Keratinocyte (primary cell): ENCODE measurements at regions not wholly inside any gene's neighbourhood (a gene's known extent, or its start where the extent isn't known, plus 50 kb on each side); places are given as distances from the start of the nearest gene placed in this dataset.

ENCODE experiments used
- DNase-seq: peaks from one replicate; pipeline ENCODE4 v3.0.0-alpha.2; 2011; ENCODE audit warnings: low read depth, missing footprints, low spot score
- FAIRE-seq: peaks from 2 replicates; lab custom pipeline; 2011; peaks lifted over from hg19 to GRCh38; lab: Jason Lieb, UNC
- H2AFZ ChIP-seq: 2 replicates; pipeline ENCODE4 v1.6.0; 2012; ENCODE audit warnings: low read length, control low read depth, inconsistent platforms; ENCODE audit not compliant: control insufficient read depth
- H3K27ac ChIP-seq: 2 replicates; pipeline ENCODE4 v1.5.1; 2011; ENCODE audit warnings: low read length; ENCODE audit not compliant: control insufficient read depth, insufficient read depth
- H3K27me3 ChIP-seq: 3 replicates; pipeline ENCODE4 v1.6.0; 2011; ENCODE audit warnings: low read length; ENCODE audit not compliant: control insufficient read depth, insufficient read depth; ENCODE audit errors: extremely low read depth
- H3K36me3 ChIP-seq, 2 experiments: 2 replicates in 1 of 2; 3 replicates in 1 of 2; pipeline ENCODE4 v1.5.1; 2011; ENCODE audit warnings: low read length in 2 of 2, mild to moderate bottlenecking in 1 of 2; ENCODE audit not compliant: control insufficient read depth in 2 of 2, insufficient read depth in 2 of 2; ENCODE audit errors: extremely low read depth in 1 of 2
- H3K4me1 ChIP-seq: 3 replicates; pipeline ENCODE4 v1.5.1; 2011; ENCODE audit warnings: low read length; ENCODE audit not compliant: control insufficient read depth, insufficient read depth; ENCODE audit errors: extremely low read depth
- H3K4me2 ChIP-seq: 3 replicates; pipeline ENCODE4 v1.6.0; 2011; ENCODE audit warnings: low read depth, low read length; ENCODE audit not compliant: control insufficient read depth, insufficient read depth; ENCODE audit errors: extremely low read depth
- H3K4me3 ChIP-seq, 3 experiments: fragments of 200-600 bp in 1 of 3; sonication (generic) in 1 of 3; 2 replicates in 2 of 3; 3 replicates in 1 of 3; pipeline ENCODE4 v1.5.1; 2011 to 2016; ENCODE audit warnings: low read length in 3 of 3, mild to moderate bottlenecking in 3 of 3, control low read depth in 2 of 3, inconsistent platforms in 1 of 3, low read depth in 1 of 3, mixed read lengths in 1 of 3, mixed run types in 1 of 3, moderate library complexity in 1 of 3; ENCODE audit not compliant: control insufficient read depth in 2 of 3, insufficient read depth in 2 of 3; ENCODE audit errors: extremely low read depth in 1 of 3
- H3K79me2 ChIP-seq: 2 replicates; pipeline ENCODE4 v1.6.0; 2012; ENCODE audit warnings: low read length; ENCODE audit not compliant: control insufficient read depth, insufficient read depth
- H3K9ac ChIP-seq: 3 replicates; pipeline ENCODE4 v1.6.0; 2011; ENCODE audit warnings: low read length; ENCODE audit not compliant: control insufficient read depth, insufficient read depth; ENCODE audit errors: extremely low read depth
- H3K9me1 ChIP-seq: 3 replicates; pipeline ENCODE4 v1.6.0; 2011; ENCODE audit warnings: low read length; ENCODE audit not compliant: control insufficient read depth, insufficient read depth; ENCODE audit errors: extremely low read depth
- H3K9me3 ChIP-seq: 2 replicates; pipeline ENCODE4 v1.5.1; 2012; ENCODE audit warnings: low read depth, low read length; ENCODE audit not compliant: control insufficient read depth
- H4K20me1 ChIP-seq: 3 replicates; pipeline ENCODE4 v1.6.0; 2011; ENCODE audit warnings: low read length; ENCODE audit not compliant: control insufficient read depth, insufficient read depth; ENCODE audit errors: extremely low read depth
- CTCF ChIP-seq, 3 experiments: IDR thresholded peaks in 1 of 3; conservative IDR thresholded peaks in 1 of 3; optimal IDR thresholded peaks in 1 of 3; 2 replicates in 2 of 3; 3 replicates in 1 of 3; pipeline versions ENCODE3 to v1.5.1; 2011; ENCODE audit warnings: low read length in 3 of 3, mild to moderate bottlenecking in 3 of 3, moderate library complexity in 2 of 3, control low read depth in 1 of 3, inconsistent platforms in 1 of 3; ENCODE audit not compliant: insufficient read depth in 2 of 3; ENCODE audit errors: extremely low read depth in 1 of 3
- EZH2 ChIP-seq: IDR thresholded peaks from one replicate; pipeline ENCODE4 v1.6.1; 2012; ENCODE audit warnings: inconsistent platforms, mild to moderate bottlenecking, low read length, moderate library complexity
- dilution Hi-C: fragments of 300-500 bp; cut with MboI; formaldehyde crosslinking; loops from one replicate; pipeline ENCODE4 v1.7.0; 2020; ENCODE audit warnings: low sequenced_read_pairs; ENCODE audit not compliant: extremely low pct_ligation_motif_present

- Histone ChIP-seq H2AFZ (no peak overlapping the region), H4K20me1 (no peaks in the 10 kb centered on the region), H3K79me2 (no peaks in the 10 kb centered on the region), H3K27ac (no peak overlapping the region), H3K4me2 (no peak overlapping the region), H3K9me3 (no peaks in the 10 kb centered on the region), H3K36me3 (no peaks in the 10 kb centered on the region), H3K4me1 (no peaks in the 10 kb centered on the region), H3K27me3 (no peaks in the 10 kb centered on the region), H3K4me3 (no peak overlapping the region), H3K9ac (no peak overlapping the region), H3K9me1 (no peaks in the 10 kb centered on the region)
- FAIRE-seq (no peak), DNase-seq (no peak)
- dilution Hi-C loops: no loop called here
- no peak for TF ChIP-seq CTCF (optimal IDR thresholded peaks at IDR 0.05 in 1 of 3, IDR thresholded peaks at IDR 0.05 in 1 of 3, conservative IDR thresholded peaks at IDR 0.05 in 1 of 3; ENCODE audit: extremely low read depth in 1 of 3, insufficient read depth in 2 of 3, low read length in 3 of 3)
- TF ChIP-seq EZH2: no peak
Measured at GRCh38 chr2:67180841-67181240, 216.3 kb upstream of the ETAA1 start.

- H3K36me3 ChIP-seq: no peaks in the 10 kb centered on the region
- no peak for FAIRE-seq
- no peak overlapping the region for H3K27ac ChIP-seq
- H3K9ac ChIP-seq: no peak overlapping the region
- H3K4me2 ChIP-seq: no peak overlapping the region
- dilution Hi-C loops: no loop called here
- no peak overlapping the region for H3K4me3 ChIP-seq
- peaks cover 5% of the 10 kb centered on the region for H3K4me1 ChIP-seq
- no peak for DNase-seq
- no peak for TF ChIP-seq CTCF (optimal IDR thresholded peaks at IDR 0.05 in 1 of 3, IDR thresholded peaks at IDR 0.05 in 1 of 3, conservative IDR thresholded peaks at IDR 0.05 in 1 of 3; ENCODE audit: extremely low read depth in 1 of 3, insufficient read depth in 2 of 3, low read length in 3 of 3)
- no peak for TF ChIP-seq EZH2
- H2AFZ ChIP-seq: no peak overlapping the region
- H3K9me1 ChIP-seq: no peaks in the 10 kb centered on the region
- H3K79me2 ChIP-seq: no peaks in the 10 kb centered on the region
- H3K27me3 ChIP-seq: no peaks in the 10 kb centered on the region
- H4K20me1 ChIP-seq: no peaks in the 10 kb centered on the region
- no peaks in the 10 kb centered on the region for H3K9me3 ChIP-seq
Measured at GRCh38 chr2:67182884-67183283, 214.2 kb upstream of the ETAA1 start.
